Motor neuron (in vitro differentiated cells): ENCODE measurements at regions not wholly inside any gene's neighbourhood (a gene's known extent, or its start where the extent isn't known, plus 50 kb on each side); places are given as distances from the start of the nearest gene placed in this dataset.

Experiments used
- ATAC-seq, 8 experiments: fragments of 200-7000 bp; cut with Tn5 transposase; replicated peaks in 6 of 8; 2 replicates each; pipeline ENCODE4 v1.8.0; 2021; ENCODE audit warnings: mild to moderate bottlenecking in 8 of 8, moderate library complexity in 8 of 8
- H3K27ac ChIP-seq, 2 donors: fragments of 250-450 bp; sonication (Bioruptor Pico); 2 replicates each; pipeline ENCODE4 v1.9.0; 2021; ENCODE audit warnings: antibody characterized with exemption in 2 of 2, mild to moderate bottlenecking in 2 of 2, moderate library complexity in 1 of 2
- H3K4me1 ChIP-seq, 2 donors: fragments of 250-450 bp; sonication (Bioruptor Pico); replicated peaks in 1 of 2; 2 replicates each; pipeline ENCODE4 v1.6.1; 2021; ENCODE audit warnings: antibody characterized with exemption in 2 of 2, mild to moderate bottlenecking in 2 of 2, moderate library complexity in 1 of 2
- H3K4me3 ChIP-seq, 5 donors: fragments of 250-450 bp; sonication (Bioruptor Pico); 2 replicates each; pipeline ENCODE4 v1.9.0; 2021; ENCODE audit warnings: antibody characterized with exemption in 5 of 5, mild to moderate bottlenecking in 5 of 5, moderate library complexity in 4 of 5
- WGBS, 10 experiments: fragments of 450-650 bp; shearing (Covaris generic); methylation state at CpG; one replicate each; pipeline ENCODE4 v1.0.0; 2022; 5-methylcytosine and 5-hydroxymethylcytosine counted together
- in situ Hi-C, 9 experiments: fragments of 400-800 bp; cut with MboI; loops; one replicate each; pipeline ENCODE4 v1.15.0; 2021; ENCODE audit warnings: low sequenced_read_pairs in 9 of 9, low pct_unique_long_range_greater_than_20kb in 2 of 9; ENCODE audit not compliant: unreplicated experiment in 9 of 9

GRCh38 chr5:87661784-87662566 lies 249.2 kb upstream of the CCNH start:
- 0 to 96% (median 70%) methylated on average over 1 to 2 of the region's 2 CpGs for WGBS, 10 experiments
- H3K4me1 ChIP-seq, result no peaks in the 10 kb centered on the region
- H3K4me3 ChIP-seq, result no peak overlapping the region
- peak in 3 of 8 experiments; percentile 43 to 63 (median 62) for ATAC-seq
- in situ Hi-C loops, result no loop called here
- no peak overlapping the region for H3K27ac ChIP-seq

- no peak overlapping the region for H3K27ac ChIP-seq
- no peaks in the 10 kb centered on the region for H3K4me1 ChIP-seq
- 14 to 100% (median 78%) methylated on average over 1 to 2 of the region's 2 CpGs for WGBS, 10 experiments
- H3K4me3 ChIP-seq, result no peak overlapping the region
- in situ Hi-C loops, result no loop called here
- ATAC-seq, result no peak
Measured at GRCh38 chr5:87653242-87653641, 240.5 kb upstream of the CCNH start.

DNA sequence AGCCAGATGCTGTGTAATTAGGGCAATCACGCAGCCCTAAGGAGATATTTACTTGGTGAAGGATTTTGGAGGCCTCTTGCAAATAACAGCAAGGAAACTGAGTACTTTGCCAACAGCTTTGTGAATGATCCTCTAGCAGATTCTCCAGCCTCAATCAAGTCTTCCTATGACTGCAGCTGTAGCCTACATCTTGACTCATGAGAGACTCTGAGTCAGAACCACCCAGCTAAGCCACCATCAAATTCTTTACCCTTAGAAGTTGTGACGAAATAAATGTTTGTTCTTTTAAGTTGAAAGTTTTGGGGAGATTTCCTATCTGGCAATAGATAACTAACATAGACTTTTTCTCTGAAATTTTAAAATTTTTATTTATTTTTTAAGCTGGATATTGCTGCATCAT lies 237.6 kb upstream of the CCNH start:
- in situ Hi-C loops, result no loop called here
- H3K27ac ChIP-seq, result no peak overlapping the region
- peaks cover 0 to 2% of the 10 kb centered on the region in 2 donors for H3K4me1 ChIP-seq
- H3K4me3 ChIP-seq, result no peak overlapping the region
- 20 to 91% (median 67%) methylated on average over 1 to 2 of the region's 2 CpGs; no CpG with 5 or more reads in 3 of the 10 experiments for WGBS, 10 experiments
- no peak for ATAC-seq

GRCh38 chr5:87649455-87649854 lies 236.7 kb upstream of the CCNH start:
- in situ Hi-C loops, result no loop called here
- peak in 1 of 8 experiments; percentile 31 for ATAC-seq
- Histone ChIP-seq H3K4me3 (no peak overlapping the region), H3K27ac (no peak overlapping the region), H3K4me1 (peaks cover 0 to 7% of the 10 kb centered on the region in 2 donors)
- 0 to 100% (median 89%) methylated on average over 1 to 4 of the region's 4 CpGs; no CpG with 5 or more reads in 3 of the 10 experiments for WGBS, 10 experiments

DNA sequence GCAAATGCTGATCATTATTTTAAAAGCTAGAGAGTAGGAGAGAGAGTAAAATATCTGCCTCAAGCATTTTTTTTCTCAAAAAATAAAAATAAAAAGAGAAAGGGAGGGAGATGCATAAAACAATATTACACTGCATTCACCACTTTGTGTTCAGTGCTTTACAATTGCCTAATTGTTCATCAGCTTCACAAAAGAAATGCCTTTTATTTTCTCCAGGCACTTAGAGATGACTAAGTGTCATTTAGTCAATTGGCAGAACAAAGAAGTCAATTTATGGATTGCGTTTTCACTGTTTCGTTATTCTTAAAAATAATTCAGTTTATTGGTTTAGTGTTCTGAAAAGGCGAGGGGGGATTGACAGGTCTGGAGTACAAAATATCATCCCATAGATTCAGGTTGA lies 232.5 kb upstream of the CCNH start:
- H3K4me1 ChIP-seq, result peaks cover 0 to 7% of the 10 kb centered on the region in 2 donors
- no peak overlapping the region for H3K4me3 ChIP-seq
- WGBS, 10 experiments, result 0 to 91% (median 37%) methylated on average over 2 to 3 of the region's 3 CpGs; no CpG with 5 or more reads in 1 of the 10 experiments
- peak in 2 of 8 experiments; percentile 21 to 72 for ATAC-seq
- H3K27ac ChIP-seq, result no peak overlapping the region
- in situ Hi-C loops, result no loop called here

GRCh38 chr5:87640902-87641301 lies 228.2 kb upstream of the CCNH start:
- H3K4me3 ChIP-seq, result no peak overlapping the region
- peak in 5 of 8 experiments; percentile 25 to 99 (median 66) for ATAC-seq
- H3K4me1 ChIP-seq, result peaks cover 0 to 7% of the 10 kb centered on the region in 2 donors
- in situ Hi-C loops, result no loop called here
- H3K27ac ChIP-seq, result no peak overlapping the region

DNA sequence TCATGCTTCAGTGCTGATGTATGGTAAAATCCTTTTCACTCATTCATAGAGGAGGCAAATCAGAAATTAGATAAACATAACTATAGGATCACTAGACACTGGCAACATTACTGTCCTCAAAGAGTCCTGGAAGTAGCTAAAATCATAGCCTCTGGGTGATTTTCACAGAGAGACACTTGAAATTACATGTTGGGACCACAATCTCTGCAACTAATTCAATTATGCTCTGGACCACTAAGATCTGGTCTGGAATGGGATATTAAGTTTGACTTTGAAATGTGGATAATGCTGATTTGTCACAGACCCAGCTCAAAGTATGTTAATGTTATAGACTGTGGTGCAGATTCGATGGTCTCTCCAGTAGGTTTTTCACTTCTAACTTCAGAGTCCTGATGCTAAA lies 214.6 kb upstream of the CCNH start:
- ATAC-seq, result no peak
- no peaks in the 10 kb centered on the region for H3K4me1 ChIP-seq
- no peak overlapping the region for H3K4me3 ChIP-seq
- in situ Hi-C loops, result no loop called here
- no peak overlapping the region for H3K27ac ChIP-seq
- 0 to 100% (median 9%) methylated on average over 1 of the region's 1 CpG; no CpG with 5 or more reads in 3 of the 10 experiments for WGBS, 10 experiments

DNA sequence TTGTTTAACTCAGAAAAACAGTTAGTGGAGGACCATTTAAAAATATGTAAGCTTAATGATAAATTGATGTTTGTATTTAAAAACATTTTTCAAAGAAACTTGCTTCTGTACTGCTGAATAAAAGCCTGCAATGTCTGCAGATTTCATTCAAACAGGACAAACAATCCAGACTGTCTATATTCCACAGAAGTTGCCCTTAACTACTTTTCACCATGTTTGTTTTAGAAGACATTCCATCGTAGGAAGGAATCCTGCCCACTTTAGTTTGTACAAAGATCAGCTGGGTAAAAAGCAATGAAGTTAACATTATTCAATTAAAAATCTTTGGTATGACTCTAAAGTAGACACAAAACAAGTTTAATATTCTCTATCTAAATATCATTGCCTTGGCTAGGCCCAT lies 195.7 kb upstream of the CCNH start:
- WGBS, 10 experiments, result 13 to 100% (median 45%) methylated on average over 1 of the region's 1 CpG
- in situ Hi-C loops, result no loop called here
- H3K27ac ChIP-seq, result no peak overlapping the region
- ATAC-seq, result peak in 3 of 8 experiments; percentile 33 to 94 (median 55)
- no peaks in the 10 kb centered on the region for H3K4me1 ChIP-seq
- no peak overlapping the region for H3K4me3 ChIP-seq

- Histone ChIP-seq H3K4me1 (no peaks in the 10 kb centered on the region), H3K27ac (no peak overlapping the region), H3K4me3 (no peak overlapping the region)
- WGBS, 10 experiments, result 0 to 100% (median 80%) methylated on average over 1 to 2 of the region's 2 CpGs; no CpG with 5 or more reads in 3 of the 10 experiments
- in situ Hi-C loops, result no loop called here
- no peak for ATAC-seq
Measured at GRCh38 chr5:87605663-87606062, 192.9 kb upstream of the CCNH start.

GRCh38 chr5:87599778-87600177 lies 187.0 kb upstream of the CCNH start:
- H3K27ac ChIP-seq, result no peak overlapping the region
- H3K4me3 ChIP-seq, result no peak overlapping the region
- in situ Hi-C loops, result no loop called here
- H3K4me1 ChIP-seq, result no peaks in the 10 kb centered on the region
- ATAC-seq, result no peak
- 0 to 100% (median 51%) methylated on average over 1 to 2 of the region's 2 CpGs for WGBS, 10 experiments

DNA sequence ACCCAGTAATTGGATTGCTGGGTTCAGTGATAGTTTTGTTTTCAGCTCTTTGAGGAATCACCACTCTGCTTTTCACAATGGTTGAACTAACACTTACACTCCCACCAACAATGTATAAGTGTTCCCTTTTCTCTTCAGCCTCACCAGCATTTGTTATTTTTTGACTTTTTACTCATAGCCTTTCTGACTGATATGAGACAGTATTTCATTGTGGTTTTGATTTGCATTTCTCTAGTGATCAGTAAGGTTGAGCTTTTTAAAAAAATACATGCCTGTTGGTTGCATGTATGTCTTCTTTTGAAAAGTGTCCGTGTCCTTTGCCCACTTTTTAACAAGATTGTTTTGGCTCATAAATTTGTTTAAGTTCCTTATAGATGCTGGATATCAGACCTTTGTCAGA lies 185.7 kb upstream of the CCNH start:
- H3K27ac ChIP-seq, result no peak overlapping the region
- 0 to 88% (median 50%) methylated on average over 1 of the region's 1 CpG; no CpG with 5 or more reads in 1 of the 10 experiments for WGBS, 10 experiments
- H3K4me1 ChIP-seq, result no peaks in the 10 kb centered on the region
- no peak overlapping the region for H3K4me3 ChIP-seq
- no peak for ATAC-seq
- in situ Hi-C loops, result no loop called here

GRCh38 chr5:87594566-87594965 lies 181.8 kb upstream of the CCNH start:
- no peak overlapping the region for H3K27ac ChIP-seq
- 0 to 88% (median 11%) methylated on average over 1 of the region's 1 CpG; no CpG with 5 or more reads in 3 of the 10 experiments for WGBS, 10 experiments
- ATAC-seq, result no peak
- H3K4me1 ChIP-seq, result no peaks in the 10 kb centered on the region
- in situ Hi-C loops, result no loop called here
- no peak overlapping the region for H3K4me3 ChIP-seq

- WGBS, 10 experiments, result 0 to 91% (median 70%) methylated on average over 1 to 2 of the region's 2 CpGs; no CpG with 5 or more reads in 1 of the 10 experiments
- in situ Hi-C loops, result no loop called here
- ATAC-seq, result no peak
- H3K4me3 ChIP-seq, result no peak overlapping the region
- peaks cover 0 to 2% of the 10 kb centered on the region in 2 donors for H3K4me1 ChIP-seq
- H3K27ac ChIP-seq, result no peak overlapping the region
Measured at GRCh38 chr5:87589587-87589986, 176.9 kb upstream of the CCNH start.

DNA sequence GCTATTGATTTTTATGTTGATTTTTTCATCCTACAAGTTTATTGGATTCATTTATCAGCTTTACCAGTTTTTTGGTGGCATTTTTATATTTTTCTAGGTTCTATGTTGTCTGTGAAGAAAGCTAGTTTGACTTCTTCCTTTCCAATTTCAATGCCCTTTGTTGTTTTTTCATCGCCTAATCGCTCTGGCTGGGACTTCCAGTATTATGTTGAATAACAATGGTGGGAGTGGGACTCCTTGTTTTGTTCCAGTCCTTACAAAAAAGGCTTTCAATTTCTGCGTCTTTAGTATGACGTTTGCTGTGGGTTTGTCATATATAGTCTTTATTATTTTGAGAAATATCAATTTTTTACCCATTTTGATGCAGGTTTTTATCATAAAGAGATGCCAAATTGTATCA lies 175.6 kb upstream of the CCNH start:
- ATAC-seq, result no peak
- Histone ChIP-seq H3K4me3 (no peak overlapping the region), H3K4me1 (peaks cover 0 to 2% of the 10 kb centered on the region in 2 donors), H3K27ac (no peak overlapping the region)
- 13 to 62% (median 25%) methylated on average over 2 to 4 of the region's 4 CpGs for WGBS, 10 experiments
- in situ Hi-C loops, result no loop called here
